IPS-18c (cell line): ENCODE measurements at regions not wholly inside any gene's neighbourhood (a gene's known extent, or its start where the extent isn't known, plus 50 kb on each side); places are given as distances from the start of the nearest gene placed in this dataset.
"Not testable (repeated sequence)": the region's sequence is repeated elsewhere in the genome, so short reads cannot be mapped to it uniquely, and the experiment has no call there.

Experiments
- H3K4me3 ChIP-seq: 2 replicates; pipeline ENCODE4 v1.7.0; 2013; ENCODE audit warnings: low read depth, mild to moderate bottlenecking, low read length, moderate library complexity; ENCODE audit not compliant: insufficient read depth
- H3K9me3 ChIP-seq: one replicate; pipeline ENCODE4 v1.6.1; 2013; ENCODE audit warnings: mild to moderate bottlenecking, low read length, moderate library complexity; ENCODE audit not compliant: control insufficient read depth, insufficient read depth

DNA sequence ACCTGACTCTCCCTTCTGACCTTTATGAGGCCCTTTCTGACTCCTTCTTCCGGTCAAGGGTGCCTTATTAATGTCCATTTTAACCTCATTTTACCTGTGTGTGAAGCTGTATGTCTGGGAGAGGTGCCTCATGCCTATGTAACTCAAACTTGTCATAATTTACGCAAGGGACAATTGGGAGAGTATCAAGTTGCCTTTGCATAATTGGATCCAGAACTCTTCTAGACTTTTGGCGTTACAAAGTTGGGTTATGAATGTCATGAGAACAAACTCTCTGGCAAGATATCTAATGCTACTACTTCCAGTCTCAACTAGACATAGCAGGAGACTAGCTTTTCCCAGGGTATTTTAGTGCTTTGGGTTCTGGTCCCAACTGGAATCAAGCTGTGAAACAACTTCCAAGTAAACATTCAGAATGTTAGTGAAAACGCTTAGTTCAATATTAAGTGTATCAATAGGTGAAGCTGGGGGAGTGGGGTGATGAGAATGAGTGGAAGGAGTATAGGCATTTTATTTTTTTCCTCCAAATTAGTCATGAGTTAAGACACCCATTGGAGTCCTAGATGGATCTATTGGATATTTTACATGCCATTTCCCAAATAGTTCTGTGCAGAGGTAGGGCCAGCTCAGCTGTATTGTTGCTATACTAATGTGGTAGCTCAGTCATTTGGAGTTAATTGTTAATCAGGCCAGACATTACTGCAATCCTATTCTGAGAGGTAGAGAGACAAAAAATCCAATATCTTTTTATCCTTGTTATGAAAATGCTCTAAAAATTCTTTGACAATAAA lies 159.9 kb downstream of the TFAP2B start:
- H3K9me3 ChIP-seq, result no peaks in the 10 kb centered on the region
- H3K4me3 ChIP-seq, result no peak overlapping the region

DNA sequence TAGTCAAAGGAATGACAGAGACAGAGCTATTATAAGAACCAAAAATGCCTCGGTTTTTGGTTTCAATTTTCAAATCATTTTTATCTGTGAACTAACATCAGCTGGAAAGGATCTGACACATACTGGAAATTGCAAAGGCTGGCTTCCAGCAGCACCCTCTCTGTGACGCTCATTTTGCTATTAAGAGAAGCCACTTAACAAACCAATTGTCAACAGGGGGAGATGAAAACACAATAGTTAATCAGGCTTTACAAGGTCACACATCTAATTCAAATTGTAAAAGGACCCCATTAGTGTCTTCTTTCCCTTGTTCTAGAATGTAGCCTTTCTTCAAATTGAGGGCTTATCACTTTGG lies 160.5 kb downstream of the TFAP2B start:
- H3K4me3 ChIP-seq, result no peak overlapping the region
- no peaks in the 10 kb centered on the region for H3K9me3 ChIP-seq

DNA sequence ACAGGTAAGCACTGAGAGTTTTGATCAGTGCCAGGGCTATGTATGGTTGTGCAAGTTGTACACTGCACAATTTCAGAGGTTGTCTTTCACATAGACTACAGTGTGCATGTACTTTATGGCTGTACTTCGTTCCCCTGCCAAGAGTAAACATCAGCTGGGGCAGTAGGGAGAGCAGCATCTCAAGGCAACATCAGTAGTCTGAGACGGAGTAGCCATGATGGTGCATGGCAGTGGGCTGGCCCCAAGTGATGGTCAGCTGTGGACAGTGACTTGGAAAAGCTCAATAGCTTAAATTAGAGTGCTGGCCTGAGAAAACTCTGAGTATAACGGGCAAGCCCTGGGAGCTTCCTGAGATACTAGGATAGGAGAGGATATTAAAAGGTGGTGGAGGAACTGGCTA lies 165.5 kb downstream of the TFAP2B start:
- Histone ChIP-seq H3K4me3 (no peak overlapping the region), H3K9me3 (no peaks in the 10 kb centered on the region)

DNA sequence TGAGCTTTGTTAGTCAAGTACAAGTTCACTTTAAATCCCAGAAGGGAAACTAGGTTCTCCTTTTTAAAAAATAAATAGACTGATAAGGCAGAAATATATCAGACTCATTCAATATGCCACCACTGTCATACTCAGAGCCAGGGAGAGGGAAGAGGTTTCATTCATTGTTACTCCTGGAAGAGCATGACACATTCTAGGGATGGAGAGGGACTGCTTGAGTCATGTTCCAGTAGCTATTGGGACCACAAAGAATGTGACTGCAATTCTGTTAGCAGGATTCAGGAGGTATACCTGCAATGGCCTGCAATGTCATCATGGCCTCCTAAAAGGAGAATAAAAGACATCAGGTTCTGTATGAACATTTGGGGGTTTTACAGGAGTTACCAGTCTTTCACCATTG lies 167.6 kb downstream of the TFAP2B start:
- Histone ChIP-seq H3K4me3 (no peak overlapping the region), H3K9me3 (no peaks in the 10 kb centered on the region)

DNA sequence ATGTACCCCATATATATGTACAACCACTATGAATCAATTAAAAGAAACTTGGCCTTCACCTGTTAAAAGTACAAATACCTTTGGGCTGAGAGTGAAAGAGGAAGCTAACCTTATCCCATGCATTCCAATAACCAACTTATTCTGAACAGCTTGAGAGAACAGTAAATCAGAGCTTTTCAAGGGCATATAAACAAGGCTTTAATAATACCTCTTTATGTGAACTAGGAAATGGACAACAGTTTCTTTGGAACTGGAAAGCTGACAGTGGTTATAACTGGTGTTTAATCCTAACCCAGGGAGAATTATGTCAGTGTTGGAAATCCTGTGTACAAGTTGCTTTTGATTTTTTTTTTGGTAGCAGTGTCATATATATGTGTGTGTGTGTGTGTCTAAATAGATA lies 170.5 kb downstream of the TFAP2B start:
- Histone ChIP-seq H3K4me3 (no peak overlapping the region), H3K9me3 (no peaks in the 10 kb centered on the region)

DNA sequence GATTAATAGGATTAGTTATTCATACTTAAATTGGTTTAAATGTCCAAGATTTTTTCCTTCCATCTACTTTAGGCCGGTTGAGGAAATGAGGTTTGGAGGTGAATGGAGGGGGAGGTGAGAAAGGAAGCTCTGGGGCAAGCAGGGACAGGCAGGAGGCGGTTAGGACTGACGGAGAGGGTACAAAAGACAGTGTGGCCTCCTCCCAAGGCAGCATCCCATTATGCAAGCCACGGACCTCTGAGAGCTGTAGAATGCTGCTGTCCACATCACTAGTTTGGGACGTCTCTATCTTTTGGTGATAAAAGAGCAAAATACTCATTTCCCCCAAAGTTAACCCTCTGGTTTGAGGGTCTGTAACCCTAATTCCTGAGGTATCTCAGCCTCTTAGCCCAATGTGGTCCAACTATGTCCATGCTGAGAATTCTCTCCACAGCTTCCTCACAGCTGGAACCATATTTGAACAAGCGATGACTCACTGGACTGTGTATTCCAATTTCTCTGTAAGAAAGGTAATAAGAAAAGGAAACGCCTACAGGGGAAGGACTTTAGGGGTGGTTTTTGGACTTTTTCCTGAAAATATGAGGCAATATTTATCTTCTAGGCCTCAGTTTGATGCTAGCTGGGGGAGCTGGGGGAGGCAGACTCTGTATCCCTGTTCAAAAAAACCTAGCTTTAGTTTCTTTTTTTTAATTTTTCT lies 172.2 kb downstream of the TFAP2B start:
- no peaks in the 10 kb centered on the region for H3K9me3 ChIP-seq
- H3K4me3 ChIP-seq, result no peak overlapping the region

DNA sequence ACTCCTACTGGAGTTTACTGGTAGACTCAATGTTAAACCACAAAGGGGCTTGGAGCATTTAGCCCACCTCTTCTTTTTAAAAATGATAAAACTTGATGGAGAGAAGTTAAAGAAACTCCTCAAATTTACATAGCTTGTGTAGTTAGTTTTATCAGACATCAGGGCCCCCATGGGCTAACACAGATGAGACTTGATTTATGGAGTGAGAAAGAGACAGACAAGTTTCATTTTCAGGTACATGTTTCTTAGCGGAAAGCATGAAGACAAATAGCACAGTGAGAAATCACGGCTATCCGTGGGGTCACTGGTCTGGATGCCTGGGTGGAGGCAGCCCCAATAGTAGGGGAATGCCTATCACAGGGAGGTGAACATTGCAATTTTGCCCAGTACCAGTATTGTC lies 173.6 kb downstream of the TFAP2B start:
- Histone ChIP-seq H3K4me3 (no peak overlapping the region), H3K9me3 (no peaks in the 10 kb centered on the region)

DNA sequence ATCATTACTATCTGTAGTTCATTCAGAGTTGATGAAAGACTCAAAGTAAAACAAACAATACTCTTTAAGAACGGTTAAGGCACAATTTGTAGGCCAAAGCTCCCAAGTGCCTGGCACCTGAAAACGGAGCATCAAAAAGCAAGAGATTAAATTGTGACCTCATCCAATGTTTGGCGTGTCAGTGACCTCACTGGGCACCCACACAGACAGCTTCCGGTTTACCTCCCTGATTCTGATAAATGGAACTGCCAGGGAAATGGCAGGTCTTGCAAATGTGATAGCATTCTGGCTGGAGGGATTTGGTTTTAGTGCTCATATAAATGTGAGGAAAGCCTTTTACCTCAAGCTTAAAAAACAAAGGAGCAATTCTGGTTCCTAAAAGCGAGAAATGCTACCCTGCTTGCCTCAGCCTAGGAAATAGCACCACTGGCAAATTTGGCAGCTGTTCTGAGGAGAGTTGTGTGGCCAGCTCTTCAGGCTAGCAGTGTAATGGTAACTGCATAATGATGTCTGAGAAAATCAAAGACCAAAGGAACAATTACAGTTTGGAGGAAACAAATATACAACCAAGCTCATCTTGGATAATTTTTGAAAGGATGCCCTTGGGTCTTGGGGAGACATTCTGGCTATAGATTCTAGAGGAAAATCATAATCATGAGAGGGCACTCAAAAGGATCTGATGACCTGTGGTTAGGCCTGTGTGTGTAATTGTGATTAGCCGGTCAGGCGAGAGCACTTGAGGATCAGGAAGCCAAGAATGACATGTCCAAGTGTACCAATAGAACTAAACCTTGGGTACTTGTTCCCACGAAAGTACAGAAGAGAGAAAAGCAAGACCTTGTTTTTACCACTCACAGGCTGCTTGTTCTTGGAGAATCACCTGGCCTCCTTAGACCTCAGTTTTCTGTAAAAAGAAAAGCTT lies 174.3 kb downstream of the TFAP2B start:
- Histone ChIP-seq H3K9me3 (no peaks in the 10 kb centered on the region), H3K4me3 (no peak overlapping the region)

DNA sequence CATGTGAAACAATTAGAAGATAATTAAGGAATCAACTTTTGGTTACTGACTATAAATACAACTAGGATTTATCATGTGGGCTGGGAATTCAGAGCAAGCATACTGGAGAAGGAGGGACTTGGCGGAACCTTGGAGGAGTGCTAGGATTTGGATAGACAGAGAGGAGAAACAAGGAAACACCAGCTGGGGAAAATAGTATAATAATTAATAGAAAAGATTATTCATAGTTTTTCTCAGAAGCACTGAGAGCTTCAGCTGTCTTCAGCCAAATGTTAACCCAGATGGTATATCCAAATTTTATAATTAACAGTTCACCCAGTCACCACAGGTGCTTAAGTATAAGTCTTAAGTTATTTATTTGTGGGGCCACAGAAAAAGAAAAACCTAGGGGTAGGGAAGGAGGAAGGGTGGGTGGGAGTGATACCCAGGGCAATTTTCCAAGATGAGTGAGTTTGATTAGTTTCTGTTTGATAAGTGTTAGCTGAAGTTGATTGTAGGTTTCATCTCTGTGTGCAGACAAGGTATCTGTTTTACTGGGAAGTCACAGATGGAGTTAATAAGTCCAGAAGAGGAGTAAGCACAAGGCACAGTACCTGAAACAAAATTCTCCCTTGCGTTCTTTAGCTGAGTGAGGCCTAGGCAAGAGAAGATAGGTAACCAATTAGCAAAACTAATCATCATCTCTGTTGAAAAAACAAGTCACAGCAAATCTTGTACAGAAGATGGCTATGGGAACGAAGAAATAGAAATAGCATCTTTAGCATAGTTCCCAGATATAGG lies 175.5 kb downstream of the TFAP2B start:
- H3K4me3 ChIP-seq, result no peak overlapping the region
- no peaks in the 10 kb centered on the region for H3K9me3 ChIP-seq

DNA sequence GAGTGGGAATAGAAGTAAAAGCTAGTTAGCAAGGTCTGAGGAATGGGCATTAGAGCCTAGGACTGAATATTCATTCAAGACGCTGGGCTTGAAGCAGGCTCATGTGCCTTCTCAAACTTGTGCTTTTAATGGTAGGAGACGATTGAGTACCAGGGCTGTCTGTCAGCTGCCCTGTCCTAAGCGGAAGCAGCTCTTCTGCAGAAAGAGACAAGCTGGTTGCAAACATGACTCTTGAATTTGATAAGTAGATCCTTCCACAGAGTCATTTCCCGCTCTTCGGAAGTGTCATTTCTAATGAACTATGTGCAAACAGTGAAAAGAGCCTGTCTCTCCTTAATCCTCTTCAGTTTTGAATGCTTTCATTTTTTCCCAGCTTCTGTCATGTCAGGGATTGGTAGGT lies 176.4 kb downstream of the TFAP2B start:
- Histone ChIP-seq H3K4me3 (no peak overlapping the region), H3K9me3 (no peaks in the 10 kb centered on the region)

DNA sequence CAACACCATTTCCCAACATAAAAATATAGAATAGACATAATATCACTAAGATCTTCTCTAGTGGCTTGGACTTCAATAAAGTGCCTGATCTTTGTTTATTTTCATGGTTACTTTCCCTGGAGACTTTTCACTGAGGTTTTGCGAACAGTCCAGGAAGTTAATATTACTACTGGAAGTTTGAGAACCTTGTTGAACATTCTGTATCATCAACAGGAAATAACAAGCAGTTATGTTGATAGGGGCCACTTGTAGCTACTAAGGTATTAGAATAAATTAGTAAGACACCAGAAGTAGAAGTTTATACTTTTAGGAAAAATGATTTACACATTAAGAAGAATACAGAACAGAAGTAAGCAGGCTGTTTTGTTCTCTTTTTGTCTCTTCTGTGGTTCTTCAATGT lies 180.2 kb downstream of the TFAP2B start:
- Histone ChIP-seq H3K9me3 (no peaks in the 10 kb centered on the region), H3K4me3 (no peak overlapping the region)

DNA sequence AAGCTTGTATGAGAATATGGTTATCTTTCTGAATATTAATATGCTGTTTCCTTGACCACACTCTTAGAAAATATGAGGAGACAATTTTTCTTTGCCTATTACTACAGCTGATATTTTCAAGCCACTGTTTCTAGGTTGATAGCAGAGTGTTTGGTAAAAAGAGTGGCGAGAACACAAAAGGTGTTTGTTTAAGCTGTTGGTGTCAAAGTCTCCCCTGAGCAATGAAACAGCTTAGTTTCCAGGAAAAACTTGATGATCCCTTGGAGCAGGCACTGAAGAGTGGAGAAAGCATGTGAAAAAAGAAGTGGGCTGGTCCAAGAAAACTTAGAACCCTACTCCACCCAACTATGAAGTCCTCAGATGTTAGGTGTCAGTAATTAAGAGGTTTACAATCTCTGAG lies 182.7 kb downstream of the TFAP2B start:
- Histone ChIP-seq H3K4me3 (no peak overlapping the region), H3K9me3 (no peaks in the 10 kb centered on the region)

DNA sequence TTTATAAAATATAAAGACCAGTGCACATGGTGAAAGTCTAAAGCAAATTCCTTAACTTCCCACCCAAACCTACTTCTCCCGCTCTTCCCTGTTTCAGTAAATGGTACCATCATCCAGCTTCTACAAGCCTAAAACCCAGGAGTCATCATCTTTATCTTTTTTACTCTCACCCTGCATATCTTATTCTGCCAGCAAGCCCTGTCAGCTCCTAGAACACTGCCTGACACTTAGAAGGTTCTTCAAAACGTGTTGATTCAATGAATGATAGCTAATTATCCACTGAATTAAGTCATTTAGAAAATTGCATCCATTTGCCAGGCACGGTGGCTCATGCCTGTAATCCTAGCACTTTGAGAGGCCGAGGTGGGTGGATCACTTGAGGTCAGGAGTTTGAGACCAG lies 185.7 kb downstream of the TFAP2B start:
- Histone ChIP-seq H3K4me3 (no peak overlapping the region), H3K9me3 (no peaks in the 10 kb centered on the region)

DNA sequence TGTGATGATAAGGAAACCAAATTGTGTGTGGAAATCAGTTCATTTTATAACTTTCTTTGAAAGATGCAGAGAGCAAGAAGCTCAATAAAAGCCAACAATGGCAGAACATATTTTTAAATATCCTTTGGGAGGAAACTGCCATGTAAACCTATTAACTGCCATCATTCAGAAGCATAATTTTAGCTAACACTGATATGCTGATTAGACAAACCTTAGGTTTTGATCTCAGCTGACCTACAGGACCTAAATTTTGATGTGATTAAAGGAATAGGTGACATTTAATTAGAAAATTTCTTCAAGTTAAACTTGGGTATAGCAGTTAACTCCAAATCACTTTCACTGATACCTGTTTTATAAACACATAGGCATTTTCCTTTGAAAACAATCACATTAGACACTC lies 187.1 kb downstream of the TFAP2B start:
- no peaks in the 10 kb centered on the region for H3K9me3 ChIP-seq
- H3K4me3 ChIP-seq, result no peak overlapping the region

DNA sequence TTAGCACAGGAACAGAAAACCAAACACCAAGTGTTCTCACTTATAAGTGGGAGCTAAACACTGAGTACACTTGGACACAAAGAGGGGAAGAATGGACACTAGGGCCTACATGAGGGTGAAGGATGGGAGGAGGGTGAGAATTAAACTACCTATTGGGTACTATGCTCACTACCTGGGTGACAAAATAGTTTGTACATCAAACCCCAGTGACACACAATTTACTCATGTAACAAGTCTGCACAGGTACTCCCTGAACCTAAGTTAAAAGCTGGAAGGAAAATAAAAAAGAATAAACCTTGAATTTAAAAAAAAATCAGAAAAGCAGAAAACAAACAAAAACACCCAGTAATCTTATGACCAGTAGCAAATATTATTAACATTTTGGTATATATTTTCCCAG lies 188.6 kb downstream of the TFAP2B start:
- Histone ChIP-seq H3K4me3 (no peak overlapping the region), H3K9me3 (no peaks in the 10 kb centered on the region)

DNA sequence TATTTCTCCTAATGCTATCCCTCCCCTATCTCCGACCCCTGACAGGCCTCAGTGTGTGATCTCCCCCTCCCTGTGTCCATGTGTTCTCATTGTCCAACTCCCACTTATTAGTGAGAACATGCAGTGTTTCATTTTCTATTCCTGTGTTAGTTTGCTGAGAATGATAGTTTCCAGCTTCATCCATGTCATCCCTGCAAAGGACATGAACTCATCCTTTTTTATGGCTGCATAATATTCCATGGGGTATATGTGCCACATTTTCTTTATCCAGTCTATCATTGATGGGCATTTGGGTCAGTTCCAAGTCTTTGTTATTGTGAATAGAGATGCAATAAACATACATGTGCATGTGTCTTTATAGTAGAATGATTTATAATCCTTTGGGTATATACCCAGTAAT lies 190.0 kb downstream of the TFAP2B start:
- not testable (repeated sequence) for H3K4me3 ChIP-seq, H3K9me3 ChIP-seq

DNA sequence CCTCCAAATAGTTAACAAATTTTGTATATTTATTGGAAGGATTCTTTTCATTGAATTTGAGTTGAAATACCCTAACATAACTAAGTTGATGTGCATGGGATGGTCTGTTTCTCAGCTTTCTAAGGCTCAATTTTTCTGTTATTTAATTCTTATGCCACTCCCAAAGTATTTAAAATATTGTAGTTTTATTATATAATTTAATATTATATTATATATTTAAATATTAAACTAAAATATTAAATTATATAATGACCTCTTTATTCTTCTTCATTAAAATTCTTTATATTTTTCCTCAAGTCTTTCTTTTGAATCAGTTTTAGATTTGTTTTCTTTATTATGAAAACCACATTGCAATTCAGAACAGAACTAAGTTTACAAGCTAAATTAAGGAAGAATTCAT lies 194.7 kb downstream of the TFAP2B start:
- Histone ChIP-seq H3K4me3 (no peak overlapping the region), H3K9me3 (no peaks in the 10 kb centered on the region)
